GM23338 (cell line): ENCODE measurements at regions not wholly inside any gene's neighbourhood (a gene's known extent, or its start where the extent isn't known, plus 50 kb on each side); places are given as distances from the start of the nearest gene placed in this dataset.

Experiments
- ATAC-seq: fragments of 200-7000 bp; cut with Tn5 transposase; 3 replicates; pipeline ENCODE4 v1.9.1; 2020
- DNase-seq: peaks from one replicate; pipeline ENCODE4 v3.0.0-alpha.2; 2015; ENCODE audit warnings: low spot score
- H2AFZ ChIP-seq: fragments of 200-600 bp; sonication (generic); 2 replicates; pipeline ENCODE4 v1.8.0; 2016; ENCODE audit warnings: antibody characterized with exemption, mild to moderate bottlenecking, moderate library complexity
- H3F3A ChIP-seq: fragments of 200-600 bp; sonication (generic); replicated peaks from 2 replicates; pipeline ENCODE4 v1.8.0; 2017; ENCODE audit warnings: antibody characterized with exemption, mixed run types, low read depth
- H3K27ac ChIP-seq: fragments of 200-600 bp; sonication (generic); 2 replicates; pipeline ENCODE4 v1.6.1; 2016; ENCODE audit warnings: low read depth
- H3K27me3 ChIP-seq: fragments of 200-600 bp; sonication (generic); 2 replicates; pipeline ENCODE4 v1.8.0; 2016; ENCODE audit warnings: mild to moderate bottlenecking, mixed run types, moderate library complexity; ENCODE audit not compliant: insufficient read depth
- H3K36me3 ChIP-seq: fragments of 200-600 bp; sonication (generic); 2 replicates; pipeline ENCODE4 v1.8.0; 2016; ENCODE audit warnings: mild to moderate bottlenecking; ENCODE audit not compliant: insufficient read depth
- H3K4me1 ChIP-seq: fragments of 200-600 bp; sonication (generic); 2 replicates; pipeline ENCODE4 v1.8.0; 2016; ENCODE audit warnings: mild to moderate bottlenecking, moderate library complexity; ENCODE audit not compliant: insufficient read depth
- H3K4me2 ChIP-seq: fragments of 200-600 bp; sonication (generic); 2 replicates; pipeline ENCODE4 v1.7.1; 2017; ENCODE audit warnings: mixed run types
- H3K4me3 ChIP-seq: fragments of 200-600 bp; sonication (generic); 2 replicates; pipeline ENCODE4 v1.6.1; 2016; ENCODE audit warnings: mixed run types
- H3K79me2 ChIP-seq: fragments of 200-600 bp; sonication (generic); replicated peaks from 2 replicates; pipeline ENCODE4 v1.8.0; 2017; ENCODE audit warnings: mild to moderate bottlenecking; ENCODE audit not compliant: insufficient read depth
- H3K9me2 ChIP-seq: fragments of 200-600 bp; sonication (generic); 2 replicates; pipeline ENCODE4 v1.8.0; 2017; ENCODE audit not compliant: insufficient read depth
- H4K20me1 ChIP-seq: fragments of 200-600 bp; sonication (generic); replicated peaks from 2 replicates; pipeline ENCODE4 v1.8.0; 2017; ENCODE audit warnings: mild to moderate bottlenecking; ENCODE audit not compliant: insufficient read depth
- H3K27ac Mint-ChIP-seq: 2 replicates; pipeline ENCODE4 v1.8.0; 2020; ENCODE audit warnings: inconsistent platforms, mild to moderate bottlenecking, moderate library complexity, mixed read lengths
- H3K27me3 Mint-ChIP-seq: 3 replicates; pipeline ENCODE4 v1.8.0; 2022; ENCODE audit warnings: low read depth, mild to moderate bottlenecking, moderate library complexity, mixed read lengths, inconsistent platforms; ENCODE audit not compliant: insufficient read depth, poor library complexity
- H3K36me3 Mint-ChIP-seq: 3 replicates; pipeline ENCODE4 v1.8.0; 2021; ENCODE audit warnings: low read depth, mild to moderate bottlenecking, inconsistent platforms, moderate library complexity, mixed read lengths
- H3K4me1 Mint-ChIP-seq: 3 replicates; pipeline ENCODE4 v1.8.0; 2020; ENCODE audit warnings: mild to moderate bottlenecking, inconsistent platforms, mixed read lengths
- H3K4me3 Mint-ChIP-seq: 3 replicates; pipeline ENCODE4 v1.8.0; 2021; ENCODE audit warnings: moderate library complexity, mild to moderate bottlenecking, inconsistent platforms, mixed read lengths
- H3K9me3 Mint-ChIP-seq: 3 replicates; pipeline ENCODE4 v1.8.0; 2020; ENCODE audit warnings: moderate library complexity, mild to moderate bottlenecking, inconsistent platforms, mixed read lengths
- CREB1 ChIP-seq: fragments of 250-450 bp; sonication (Bioruptor Pico); IDR thresholded peaks from 2 replicates; pipeline ENCODE4 v1.5.0; 2020; ENCODE audit warnings: low read depth, mild to moderate bottlenecking, moderate library complexity
- EZH2 ChIP-seq: fragments of 200-600 bp; sonication (generic); IDR thresholded peaks from one replicate; pipeline ENCODE4 v1.8.0; 2017; ENCODE audit warnings: antibody characterized with exemption, mild to moderate bottlenecking, low read depth; ENCODE audit not compliant: unreplicated experiment
- EZH2phosphoT487 ChIP-seq: fragments of 200-600 bp; sonication (generic); IDR thresholded peaks from one replicate; pipeline ENCODE4 v1.8.1; 2018; ENCODE audit warnings: antibody characterized with exemption; ENCODE audit not compliant: unreplicated experiment
- NANOG ChIP-seq: IDR thresholded peaks from 2 replicates; pipeline ENCODE4 v1.6.1; 2016; ENCODE audit warnings: antibody characterized with exemption, borderline replicate concordance
- POLR2AphosphoS5 ChIP-seq: IDR thresholded peaks from 2 replicates; pipeline ENCODE4 v1.6.1; 2016; ENCODE audit warnings: antibody characterized with exemption, low read depth
- REST ChIP-seq: IDR thresholded peaks from one replicate; pipeline ENCODE4 v1.6.1; 2018; ENCODE audit warnings: antibody characterized with exemption; ENCODE audit not compliant: unreplicated experiment
- ZNF114 ChIP-seq: fragments of 250-450 bp; sonication (Bioruptor Pico); IDR thresholded peaks from 2 replicates; pipeline ENCODE4 v1.5.0; 2020; ENCODE audit warnings: mild to moderate bottlenecking, moderate library complexity

DNA sequence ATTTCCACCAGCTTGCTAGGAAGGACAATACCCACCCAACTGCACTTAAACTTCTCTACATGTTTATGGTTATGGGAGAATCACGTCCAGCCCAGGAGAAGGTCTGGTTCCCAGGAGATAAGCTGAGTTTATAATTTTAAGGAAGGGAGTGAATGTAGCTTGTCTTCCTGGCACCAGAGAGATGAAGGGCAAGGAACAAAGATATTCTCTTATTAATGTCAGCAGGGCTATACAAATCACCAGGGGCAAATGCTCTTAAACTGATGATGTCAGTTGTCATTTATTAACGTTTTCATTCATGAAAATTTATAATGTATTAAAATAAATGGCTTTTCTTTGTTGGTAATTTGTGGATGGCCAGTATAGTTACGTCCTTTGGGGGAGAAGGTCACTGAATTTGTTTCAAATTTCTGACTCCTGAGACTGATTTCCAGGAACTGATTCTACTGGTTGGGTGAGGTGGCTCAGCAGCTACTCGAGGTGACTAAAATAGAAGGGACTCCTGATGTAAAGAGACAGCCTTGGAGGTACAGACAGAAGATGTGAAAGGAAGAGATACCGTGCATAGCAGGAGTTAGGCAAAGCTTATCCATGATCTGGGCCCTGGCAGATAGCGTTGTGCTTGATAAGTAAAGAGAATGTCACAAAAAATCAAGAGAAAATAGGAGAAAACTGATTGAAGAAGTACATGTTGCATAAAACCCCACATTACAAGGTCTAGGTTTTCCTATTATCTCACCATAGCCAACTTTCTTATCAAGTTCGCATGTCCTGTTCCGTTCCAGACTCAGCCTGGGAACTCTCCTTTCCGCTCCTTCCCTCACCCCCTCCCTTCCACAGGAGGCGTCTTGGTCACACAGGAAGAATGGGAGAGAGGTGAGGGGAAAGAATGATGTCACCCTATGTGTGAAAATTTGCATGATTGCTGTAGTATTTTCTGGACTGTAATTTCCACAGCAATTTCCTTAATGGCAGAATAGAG lies 367.1 kb upstream of the FAR2 start:
- Mint-ChIP-seq H3K36me3 (no peaks in the 10 kb centered on the region), H3K4me3 (no peak overlapping the region), H3K4me1 (peaks cover 5% of the 10 kb centered on the region), H3K27ac (no peak overlapping the region), H3K27me3 (no peaks in the 10 kb centered on the region), H3K9me3 (no peaks in the 10 kb centered on the region)
- no peak for ATAC-seq
- H3K4me3 ChIP-seq = no peak overlapping the region
- no peak overlapping the region for H3K27ac ChIP-seq
- H3K27me3 ChIP-seq = no peaks in the 10 kb centered on the region
- no peaks in the 10 kb centered on the region for H3F3A ChIP-seq
- H3K9me2 ChIP-seq = no peaks in the 10 kb centered on the region; the same call in 1 of the 2 replicates
- H3K79me2 ChIP-seq = no peaks in the 10 kb centered on the region
- 0 out of 2 replicates have a peak overlapping the region, but pooled peaks have one; percentile 14 for H2AFZ ChIP-seq
- no peaks in the 10 kb centered on the region for H4K20me1 ChIP-seq
- TF ChIP-seq REST = no peak
- no peaks in the 10 kb centered on the region for H3K36me3 ChIP-seq
- H3K4me1 ChIP-seq = no peaks in the 10 kb centered on the region
- DNase-seq = no peak
- H3K4me2 ChIP-seq = no peak overlapping the region

GRCh38 chr12:28782812-28783211 lies 366.3 kb upstream of the FAR2 start:
- Histone ChIP-seq H3K79me2 (no peaks in the 10 kb centered on the region), H3K4me2 (no peak overlapping the region), H3K36me3 (no peaks in the 10 kb centered on the region), H3K27ac (no peak overlapping the region), H3K4me1 (no peaks in the 10 kb centered on the region), H3K4me3 (no peak overlapping the region), H3F3A (no peaks in the 10 kb centered on the region), H3K27me3 (no peaks in the 10 kb centered on the region), H2AFZ (no peak overlapping the region), H4K20me1 (no peaks in the 10 kb centered on the region), H3K9me2 (no peaks in the 10 kb centered on the region; the same call in 1 of the 2 replicates)
- TF ChIP-seq EZH2 = no peak
- no peak for TF ChIP-seq REST
- TF ChIP-seq EZH2phosphoT487 = no peak
- TF ChIP-seq POLR2AphosphoS5 = no peak
- TF ChIP-seq NANOG = no peak
- TF ChIP-seq CREB1 = no peak
- no peak for TF ChIP-seq ZNF114 (CRISPR knock-in tag)
- H3K27me3 Mint-ChIP-seq = no peaks in the 10 kb centered on the region
- ATAC-seq (no peak), DNase-seq (no peak)
- H3K9me3 Mint-ChIP-seq = no peaks in the 10 kb centered on the region
- no peak overlapping the region for H3K4me3 Mint-ChIP-seq
- H3K36me3 Mint-ChIP-seq = no peaks in the 10 kb centered on the region
- no peak overlapping the region for H3K27ac Mint-ChIP-seq
- peaks cover 7% of the 10 kb centered on the region for H3K4me1 Mint-ChIP-seq
